ENCODE measurements at regions not wholly inside any gene's neighbourhood (a gene's known extent, or its start where the extent isn't known, plus 50 kb on each side); places are given as distances from the start of the nearest gene placed in this dataset.

DNA sequence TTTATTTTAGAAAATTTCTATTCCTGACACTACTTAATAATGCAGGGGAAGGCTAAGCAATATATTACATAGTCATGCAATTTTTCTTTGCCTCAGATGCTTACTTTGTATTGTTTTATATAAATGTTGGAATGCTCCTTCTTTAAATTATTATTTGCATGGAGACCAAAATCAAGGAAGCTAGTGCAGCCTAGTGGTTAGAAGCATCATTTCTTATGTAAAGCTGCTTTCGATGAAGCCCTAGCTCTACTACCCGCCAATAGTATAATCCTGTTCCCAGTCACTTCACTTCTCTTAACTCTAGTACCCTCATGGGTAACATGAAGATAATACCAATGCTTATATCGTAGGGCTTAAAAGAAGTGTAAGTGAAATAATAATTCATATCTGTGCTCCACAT lies 198.9 kb downstream of the LRATD1 start:
- Histone ChIP-seq H2BK12ac (ENCODE audit: low read depth, low read length) (no peak overlapping the region), H3K9ac (replicated peaks in 1 of 4; ENCODE audit: extremely low read depth in 1 of 4, low read depth in 3 of 4, low read length in 3 of 4) (no peak overlapping the region), H3K27me3 (replicated peaks in 1 of 4; ENCODE audit: control insufficient read depth in 3 of 4, extremely low read depth in 1 of 4, insufficient read depth in 3 of 4, low read length in 3 of 4) (no peaks in the 10 kb centered on the region), H3K27ac (ENCODE audit: low read depth, low read length) (no peak overlapping the region), H3K4me2 (ENCODE audit: insufficient read depth in 1 of 2, low read depth in 2 of 2, low read length in 2 of 2) (no peak overlapping the region), H2BK120ac (replicated peaks; ENCODE audit: low read depth, low read length) (no peak overlapping the region), H3K18ac (ENCODE audit: extremely low read depth, low read length) (no peak overlapping the region), H4K8ac (ENCODE audit: extremely low read depth, insufficient read depth, low read length) (no peak overlapping the region), H4K91ac (replicated peaks; ENCODE audit: insufficient read length, low read length) (no peak overlapping the region), H3K9me3 (ENCODE audit: insufficient read depth in 2 of 2, low read depth in 1 of 2, low read length in 1 of 2) (no peaks in the 10 kb centered on the region), H2AFZ (ENCODE audit: low read length) (no peak overlapping the region), H3K56ac (replicated peaks; ENCODE audit: insufficient read length, low read depth, low read length) (no peak overlapping the region), H2BK5ac (ENCODE audit: low read depth, low read length) (no peak overlapping the region), H3K79me1 (ENCODE audit: low read depth, low read length) (no peaks in the 10 kb centered on the region), H3K23ac (ENCODE audit: insufficient read length) (no peak overlapping the region), H4K5ac (ENCODE audit: insufficient read length, low read depth, low read length) (no peak overlapping the region), H2BK15ac (ENCODE audit: low read length) (no peak overlapping the region), H3K4ac (replicated peaks; ENCODE audit: insufficient read length, low read depth, low read length) (no peak overlapping the region), H3K4me1 (replicated peaks in 1 of 4; ENCODE audit: control insufficient read depth in 3 of 4, insufficient read depth in 4 of 4, low read length in 3 of 4) (no peaks in the 10 kb centered on the region), H4K20me1 (replicated peaks in 1 of 2; ENCODE audit: control insufficient read depth in 1 of 2, insufficient read depth in 2 of 2, low read length in 2 of 2) (no peaks in the 10 kb centered on the region), H2BK20ac (ENCODE audit: low read length) (no peak overlapping the region), H2AK5ac (ENCODE audit: low read depth, low read length) (no peak overlapping the region), H3K23me2 (ENCODE audit: low read depth, low read length) (no peaks in the 10 kb centered on the region), H3K14ac (ENCODE audit: insufficient read length) (no peak overlapping the region), H3K4me3 (ENCODE audit: extremely low read depth in 1 of 4, insufficient read depth in 2 of 4, low read depth in 3 of 4, low read length in 4 of 4) (no peak overlapping the region), H3K79me2 (ENCODE audit: control insufficient read depth in 1 of 2, insufficient read depth in 2 of 2, low read length in 2 of 2) (no peaks in the 10 kb centered on the region), H3K36me3 (ENCODE audit: control insufficient read depth in 2 of 4, insufficient read depth in 4 of 4, low read length in 3 of 4) (no peaks in the 10 kb centered on the region)
- no peak for TF ChIP-seq MAFK (IDR thresholded peaks at IDR 0.05; ENCODE audit: low read depth, low read length)
- peak; percentile 46 to 49 for TF ChIP-seq RAD21 (IDR thresholded peaks at IDR 0.05 in 1 of 2, conservative IDR thresholded peaks at IDR 0.05 in 1 of 2; ENCODE audit: low read depth in 2 of 2, low read length in 2 of 2)
- TF ChIP-seq, protein P1, sequence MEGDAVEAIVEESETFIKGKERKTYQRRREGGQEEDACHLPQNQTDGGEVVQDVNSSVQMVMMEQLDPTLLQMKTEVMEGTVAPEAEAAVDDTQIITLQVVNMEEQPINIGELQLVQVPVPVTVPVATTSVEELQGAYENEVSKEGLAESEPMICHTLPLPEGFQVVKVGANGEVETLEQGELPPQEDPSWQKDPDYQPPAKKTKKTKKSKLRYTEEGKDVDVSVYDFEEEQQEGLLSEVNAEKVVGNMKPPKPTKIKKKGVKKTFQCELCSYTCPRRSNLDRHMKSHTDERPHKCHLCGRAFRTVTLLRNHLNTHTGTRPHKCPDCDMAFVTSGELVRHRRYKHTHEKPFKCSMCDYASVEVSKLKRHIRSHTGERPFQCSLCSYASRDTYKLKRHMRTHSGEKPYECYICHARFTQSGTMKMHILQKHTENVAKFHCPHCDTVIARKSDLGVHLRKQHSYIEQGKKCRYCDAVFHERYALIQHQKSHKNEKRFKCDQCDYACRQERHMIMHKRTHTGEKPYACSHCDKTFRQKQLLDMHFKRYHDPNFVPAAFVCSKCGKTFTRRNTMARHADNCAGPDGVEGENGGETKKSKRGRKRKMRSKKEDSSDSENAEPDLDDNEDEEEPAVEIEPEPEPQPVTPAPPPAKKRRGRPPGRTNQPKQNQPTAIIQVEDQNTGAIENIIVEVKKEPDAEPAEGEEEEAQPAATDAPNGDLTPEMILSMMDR (IDR thresholded peaks at IDR 0.05; ENCODE audit: control extremely low read depth in 1 of 3, insufficient read depth in 1 of 3, low read depth in 1 of 3, low read length in 3 of 3): peak in 2 of 3 experiments; percentile 5 to 13; a peak in 2 of 4 replicates
- FAIRE-seq: no peak
- no peak for DNase-seq (ENCODE audit: low read depth in 1 of 2, low spot score in 2 of 2)
- POLR2A ChIA-PET (ENCODE audit: partially characterized antibody): no interaction called here
- WGBS, 2 experiments (ENCODE audit: extremely low coverage in 1 of 2, insufficient coverage in 1 of 2, insufficient read length in 1 of 2, insufficient replicate concordance in 2 of 2, low coverage in 1 of 2, low lambda C conversion rate in 2 of 2, missing lambda C conversion rate in 1 of 2): 83% methylated on average over 3 of the region's 3 CpGs; no CpG with 5 or more reads in 1 of the 2 experiments
- CTCF ChIA-PET (ENCODE audit: partially characterized antibody): interaction anchor here (0.7 to 1.3 kb wide), 5 partner anchors 11 to 375 kb away, joined by 3 to 5 read pairs (median 3); no protein-coding TSS in a partner anchor
